ENCODE measurements at regions not wholly inside any gene's neighbourhood (a gene's known extent, or its start where the extent isn't known, plus 50 kb on each side); places are given as distances from the start of the nearest gene placed in this dataset.

DNA sequence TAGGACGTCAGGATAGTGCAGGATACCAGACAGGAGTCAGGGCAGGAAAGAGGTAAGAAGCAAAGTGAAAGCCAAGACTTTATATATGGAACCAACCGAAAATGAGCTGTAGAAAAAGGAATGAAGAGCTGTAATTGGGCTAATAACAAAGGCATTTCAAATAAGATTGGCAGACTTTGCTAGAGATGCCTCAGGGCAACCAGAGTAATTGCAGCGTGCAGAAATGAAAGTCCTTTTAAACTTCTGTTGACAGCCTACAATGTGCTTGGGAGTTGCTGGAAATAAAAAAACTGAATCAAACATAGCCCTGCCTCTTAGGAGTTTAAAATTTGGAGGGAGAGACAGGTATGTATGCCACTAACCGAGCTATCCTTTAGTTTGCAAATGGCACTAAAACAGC, 56.4 kb upstream of the NKX2-4 start:
- ChIA-PET CTCF (ENCODE audit: low intra/inter-chr PET ratio, low total read pairs) (no interaction called here), POLR2A (no interaction called here)
- no peak overlapping the region for H3K9ac ChIP-seq (ENCODE audit: insufficient read depth, low read depth, low read length)
- ATAC-seq (no peak), DNase-seq (ENCODE audit: low spot score) (no peak), FAIRE-seq (no peak)
- 15% methylated on average over 4 of the region's 4 CpGs for WGBS (ENCODE audit: low lambda C conversion rate)
- H3K79me2 ChIP-seq (ENCODE audit: insufficient read depth, low read length) = no peaks in the 10 kb centered on the region
- 0 out of 5 replicates have a peak, but pooled peaks cover 0 to 11% of the 10 kb centered on the region in 2 experiments for H3K27me3 ChIP-seq (ENCODE audit: control insufficient read depth in 1 of 2, insufficient read depth in 2 of 2, low read length in 2 of 2)
- TF ChIP-seq ZMAT3 (CRISPR knock-in tag; conservative IDR thresholded peaks at IDR 0.05) (no peak), ZSCAN21 (CRISPR knock-in tag; IDR thresholded peaks at IDR 0.05; ENCODE audit: borderline replicate concordance) (no peak), RBM39 (IDR thresholded peaks at IDR 0.05; ENCODE audit: low read depth, low read length, poor library complexity, severe bottlenecking) (no peak), MEIS2 (CRISPR knock-in tag; IDR thresholded peaks at IDR 0.05) (no peak)
- TF ChIP-seq, protein P1, sequence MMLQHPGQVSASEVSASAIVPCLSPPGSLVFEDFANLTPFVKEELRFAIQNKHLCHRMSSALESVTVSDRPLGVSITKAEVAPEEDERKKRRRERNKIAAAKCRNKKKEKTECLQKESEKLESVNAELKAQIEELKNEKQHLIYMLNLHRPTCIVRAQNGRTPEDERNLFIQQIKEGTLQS (CRISPR knock-in tag; IDR thresholded peaks at IDR 0.05) = no peak
- no peak overlapping the region for H2AFZ ChIP-seq (ENCODE audit: low read length)
- in situ Hi-C loops (cut with HindIII; ENCODE audit: extremely low pct_ligation_motif_present, low pct_unique_long_range_greater_than_20kb) (no loop called here), intact Hi-C loops (cut with micrococcal nuclease; ENCODE audit: unreplicated experiment) (no loop called here)
- no peaks in the 10 kb centered on the region for H3K9me3 ChIP-seq (ENCODE audit: low read length)
- H3K4me1 ChIP-seq (ENCODE audit: insufficient read depth, low read length) = no peaks in the 10 kb centered on the region
- no peak overlapping the region for H3K4me2 ChIP-seq (ENCODE audit: low read depth, low read length)
- no peak overlapping the region for H3K4me3 ChIP-seq (replicated peaks in 1 of 3; ENCODE audit: insufficient read depth in 1 of 3, low read depth in 2 of 3, low read length in 3 of 3)
- H3K36me3 ChIP-seq (replicated peaks in 1 of 2; ENCODE audit: control insufficient read depth in 1 of 2, insufficient read depth in 2 of 2, low read length in 2 of 2) = no peaks in the 10 kb centered on the region
- no peaks in the 10 kb centered on the region for H4K20me1 ChIP-seq (ENCODE audit: insufficient read depth, low read length)
- H3K27ac ChIP-seq (ENCODE audit: extremely low read length, insufficient read depth, low read length) = no peak overlapping the region
- BruUV-seq (replicated peaks) = no TSS peak

- Histone ChIP-seq H3K79me2 (ENCODE audit: insufficient read depth, low read length) (no peaks in the 10 kb centered on the region), H2AFZ (ENCODE audit: low read length) (no peak overlapping the region), H3K4me3 (replicated peaks in 1 of 3; ENCODE audit: insufficient read depth in 1 of 3, low read depth in 2 of 3, low read length in 3 of 3) (no peak overlapping the region), H3K36me3 (replicated peaks in 1 of 2; ENCODE audit: control insufficient read depth in 1 of 2, insufficient read depth in 2 of 2, low read length in 2 of 2) (no peaks in the 10 kb centered on the region), H3K4me1 (ENCODE audit: insufficient read depth, low read length) (no peaks in the 10 kb centered on the region), H4K20me1 (ENCODE audit: insufficient read depth, low read length) (no peaks in the 10 kb centered on the region), H3K9me3 (ENCODE audit: low read length) (no peaks in the 10 kb centered on the region), H3K9ac (ENCODE audit: insufficient read depth, low read depth, low read length) (no peak overlapping the region), H3K27me3 (ENCODE audit: control insufficient read depth in 1 of 2, insufficient read depth in 2 of 2, low read length in 2 of 2) (0 out of 5 replicates have a peak, but pooled peaks cover 0 to 6% of the 10 kb centered on the region in 2 experiments), H3K4me2 (ENCODE audit: low read depth, low read length) (no peak overlapping the region), H3K27ac (ENCODE audit: extremely low read length, insufficient read depth, low read length) (no peak overlapping the region)
- ATAC-seq (peak; percentile 50; the same call in 2 of the 3 replicates), FAIRE-seq (no peak), DNase-seq (ENCODE audit: low spot score) (peak; percentile 17)
- POLR2A ChIA-PET = no interaction called here
- in situ Hi-C loops (cut with HindIII; ENCODE audit: extremely low pct_ligation_motif_present, low pct_unique_long_range_greater_than_20kb) (no loop called here), intact Hi-C loops (cut with micrococcal nuclease; ENCODE audit: unreplicated experiment) (no loop called here)
- TF ChIP-seq EED (CRISPR knock-in tag; IDR thresholded peaks at IDR 0.05) (no peak), KDM1A (CRISPR knock-in tag; IDR thresholded peaks at IDR 0.05) (no peak), HMG20B (CRISPR knock-in tag; conservative IDR thresholded peaks at IDR 0.05) (no peak), ZNF260 (CRISPR knock-in tag; IDR thresholded peaks at IDR 0.05; ENCODE audit: borderline replicate concordance, low read depth) (no peak), MXD1 (CRISPR knock-in tag; IDR thresholded peaks at IDR 0.05) (no peak), RFX1 (IDR thresholded peaks at IDR 0.05) (no peak), FOSL2 (CRISPR knock-in tag; IDR thresholded peaks at IDR 0.05) (peak; percentile 62)
- TF ChIP-seq, protein P2, sequence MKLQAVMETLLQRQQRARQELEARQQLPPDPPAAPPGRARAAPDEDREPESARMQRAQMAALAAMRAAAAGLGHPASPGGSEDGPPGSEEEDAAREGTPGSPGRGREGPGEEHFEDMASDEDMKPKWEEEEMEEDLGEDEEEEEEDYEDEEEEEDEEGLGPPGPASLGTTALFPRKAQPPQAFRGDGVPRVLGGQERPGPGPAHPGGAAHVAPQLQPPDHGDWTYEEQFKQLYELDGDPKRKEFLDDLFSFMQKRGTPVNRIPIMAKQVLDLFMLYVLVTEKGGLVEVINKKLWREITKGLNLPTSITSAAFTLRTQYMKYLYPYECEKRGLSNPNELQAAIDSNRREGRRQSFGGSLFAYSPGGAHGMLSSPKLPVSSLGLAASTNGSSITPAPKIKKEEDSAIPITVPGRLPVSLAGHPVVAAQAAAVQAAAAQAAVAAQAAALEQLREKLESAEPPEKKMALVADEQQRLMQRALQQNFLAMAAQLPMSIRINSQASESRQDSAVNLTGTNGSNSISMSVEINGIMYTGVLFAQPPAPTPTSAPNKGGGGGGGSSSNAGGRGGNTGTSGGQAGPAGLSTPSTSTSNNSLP (IDR thresholded peaks at IDR 0.05; ENCODE audit: low read depth, low read length) = 0 out of 2 replicates have a peak, but pooled peaks have one; percentile 30
- WGBS (ENCODE audit: low lambda C conversion rate) = 0% methylated on average over 1 of the region's 1 CpG
- CTCF ChIA-PET (ENCODE audit: low intra/inter-chr PET ratio, low total read pairs) = no interaction called here
- BruUV-seq (replicated peaks) = no TSS peak
Observed at GRCh38 chr20:21450572-21450971, 53.2 kb upstream of the NKX2-4 start.

Measured in HepG2 (cell line).